HCT116 (cell line): ENCODE measurements at regions not wholly inside any gene's neighbourhood (a gene's known extent, or its start where the extent isn't known, plus 50 kb on each side); places are given as distances from the start of the nearest gene placed in this dataset.

ENCODE experiments used
- ATAC-seq: fragments of 200-7000 bp; cut with Tn5 transposase; 2 replicates; pipeline ENCODE4 v1.9.1; 2020; ENCODE audit warnings: mild to moderate bottlenecking, moderate library complexity
- BruUV-seq: library from RNA; stranded (reverse); fragments of 400-500 nt; replicated peaks from 2 replicates; lab custom pipeline; 2021; lab: Mats Ljungman, UMichigan
- CTCF ChIA-PET: fragments of 300-600 bp; sonication (Branson Sonifier 250); formaldehyde crosslinking; loops from one replicate; lab custom pipeline; 2021; ENCODE audit warnings: antibody characterized with exemption; lab: Charles Lee
- POLR2A ChIA-PET: fragments of 300-600, 350-600 bp; sonication (Branson Sonifier 250); formaldehyde crosslinking; loops from one replicate; lab custom pipeline; 2021; ENCODE audit warnings: antibody characterized with exemption; lab: Charles Lee
- RAD21 ChIA-PET, 2 experiments: fragments of 300-600 bp; sonication (Branson Sonifier 250); formaldehyde crosslinking; loops; one replicate each; lab custom pipeline; 2023; ENCODE audit warnings: low total read pairs in 2 of 2; ENCODE audit not compliant: uncharacterized antibody in 2 of 2, unreplicated experiment in 2 of 2, low non-redundant PET in 1 of 2; lab: Charles Lee
- DNase-seq: peaks from one replicate; pipeline ENCODE4 v3.0.0-alpha.2; 2010; ENCODE audit warnings: low read depth, low spot score
- H2AFZ ChIP-seq: fragments of 200-600 bp; shearing (Covaris generic), sonication (generic); 2 replicates; pipeline ENCODE4 v1.6.1; 2017; ENCODE audit warnings: low read depth, mixed run types, mixed read lengths, antibody characterized with exemption, low read length; ENCODE audit not compliant: poor library complexity, severe bottlenecking
- H3K27ac ChIP-seq: 2 replicates; pipeline ENCODE4 v1.5.1; 2012; ENCODE audit warnings: low read depth, low read length
- H3K27me3 ChIP-seq: fragments of 200-600 bp; sonication (generic); 2 replicates; pipeline ENCODE4 v1.6.1; 2016; ENCODE audit warnings: mixed run types, low read length, mixed read lengths; ENCODE audit not compliant: insufficient read depth
- H3K36me3 ChIP-seq, 2 experiments: fragments of 200-500 bp in 1 of 2; fragments of 200-600 bp in 1 of 2; sonication (Bioruptor generic) in 1 of 2; sonication (generic) in 1 of 2; 2 replicates each; pipeline versions ENCODE4 v1.5.1 to v1.6.1; 2014 to 2016; ENCODE audit warnings: low read length in 2 of 2, inconsistent platforms in 1 of 2, mixed read lengths in 1 of 2, mixed run types in 1 of 2; ENCODE audit not compliant: insufficient read depth in 2 of 2, control insufficient read depth in 1 of 2
- H3K4me1 ChIP-seq, 2 experiments: fragments of 200-600 bp in 1 of 2; sonication (generic) in 1 of 2; 2 replicates each; pipeline versions ENCODE4 v1.5.1 to v1.6.1; 2012 to 2017; ENCODE audit warnings: low read length in 2 of 2, inconsistent platforms in 1 of 2, mild to moderate bottlenecking in 1 of 2, mixed read lengths in 1 of 2, mixed run types in 1 of 2, moderate library complexity in 1 of 2; ENCODE audit not compliant: insufficient read depth in 2 of 2, control insufficient read depth in 1 of 2
- H3K4me2 ChIP-seq: fragments of 200-600 bp; sonication (generic); 2 replicates; pipeline ENCODE4 v1.6.1; 2017; ENCODE audit warnings: mixed run types, low read length, mixed read lengths
- H3K4me3 ChIP-seq, 2 experiments: fragments of 200-600 bp in 1 of 2; sonication (generic) in 1 of 2; replicated peaks in 1 of 2; 2 replicates each; pipeline ENCODE4 v1.5.1; 2011 to 2016; ENCODE audit warnings: low read length in 2 of 2, control low read depth in 1 of 2, low read depth in 1 of 2, mild to moderate bottlenecking in 1 of 2, mixed read lengths in 1 of 2, mixed run types in 1 of 2
- H3K79me2 ChIP-seq: fragments of 200-600 bp; sonication (generic); 2 replicates; pipeline ENCODE4 v1.6.1; 2017; ENCODE audit warnings: mild to moderate bottlenecking, mixed run types, low read length, moderate library complexity, mixed read lengths; ENCODE audit not compliant: insufficient read depth
- H3K9ac ChIP-seq: fragments of 200-600 bp; sonication (generic); 2 replicates; pipeline ENCODE4 v1.6.1; 2016; ENCODE audit warnings: low read length, mixed read lengths
- H3K9me2 ChIP-seq: fragments of 200-600 bp; sonication (generic), shearing (Covaris generic); 2 replicates; pipeline ENCODE4 v1.6.1; 2017; ENCODE audit warnings: mixed run types, mild to moderate bottlenecking, moderate library complexity; ENCODE audit not compliant: insufficient read depth
- H3K9me3 ChIP-seq, 2 experiments: fragments of 200-500 bp in 1 of 2; fragments of 200-600 bp in 1 of 2; sonication (Bioruptor generic) in 1 of 2; sonication (generic) in 1 of 2; 2 replicates each; pipeline ENCODE4 v1.6.1; 2014 to 2017; ENCODE audit warnings: low read length in 2 of 2, mixed read lengths in 2 of 2, inconsistent platforms in 1 of 2, low read depth in 1 of 2, mild to moderate bottlenecking in 1 of 2, mixed run types in 1 of 2, moderate library complexity in 1 of 2; ENCODE audit not compliant: control insufficient read depth in 1 of 2, insufficient read depth in 1 of 2
- H4K20me1 ChIP-seq: fragments of 200-600 bp; sonication (generic), shearing (Covaris generic); 2 replicates; pipeline ENCODE4 v1.6.1; 2017; ENCODE audit warnings: mixed run types, mild to moderate bottlenecking, moderate library complexity; ENCODE audit not compliant: insufficient read depth
- CEBPB ChIP-seq: IDR thresholded peaks from 2 replicates; pipeline ENCODE4 v1.6.1; 2012; ENCODE audit warnings: low read depth
- EZH2 ChIP-seq: fragments of 200-600 bp; sonication (generic); IDR thresholded peaks from 2 replicates; pipeline ENCODE4 v1.6.1; 2017; ENCODE audit warnings: antibody characterized with exemption, mixed run types
- EZH2phosphoT487 ChIP-seq: fragments of 200-600 bp; IDR thresholded peaks from 2 replicates; pipeline ENCODE4 v1.6.1; 2018; ENCODE audit warnings: antibody characterized with exemption, borderline replicate concordance
- FOSL1 ChIP-seq: IDR thresholded peaks from 2 replicates; pipeline ENCODE4 v1.6.1; 2012; ENCODE audit warnings: low read depth
- JUND ChIP-seq: IDR thresholded peaks from 2 replicates; pipeline ENCODE4 v1.6.1; 2012
- POLR2AphosphoS5 ChIP-seq: IDR thresholded peaks from 2 replicates; pipeline ENCODE4 v1.6.1; 2011; ENCODE audit warnings: mild to moderate bottlenecking, low read depth, low read length, moderate library complexity
- RAD21 ChIP-seq: IDR thresholded peaks from 2 replicates; pipeline ENCODE4 v1.6.1; 2012; ENCODE audit warnings: low read depth, mild to moderate bottlenecking
- REST ChIP-seq: IDR thresholded peaks from 2 replicates; pipeline ENCODE4 v1.6.1; 2012; ENCODE audit warnings: low read depth
- SP1 ChIP-seq: IDR thresholded peaks from 2 replicates; pipeline ENCODE4 v1.6.1; 2012; ENCODE audit warnings: low read depth
- SRF ChIP-seq: IDR thresholded peaks from 2 replicates; pipeline ENCODE4 v1.6.1; 2012; ENCODE audit warnings: low read depth
- TCF7L2 ChIP-seq: IDR thresholded peaks from 2 replicates; pipeline ENCODE4 v1.7.0; 2011; ENCODE audit warnings: borderline replicate concordance, inconsistent platforms; ENCODE audit not compliant: insufficient read depth, insufficient read length; ENCODE audit errors: extremely low read depth
- ZFX ChIP-seq: fragments of 450-650 bp; IDR thresholded peaks from 2 replicates; pipeline ENCODE4 v1.6.1; 2017
- ZNF274 ChIP-seq: fragments of 200-500 bp; sonication (Bioruptor generic); IDR thresholded peaks from 2 replicates; pipeline ENCODE4 v1.6.1; 2014; ENCODE audit warnings: mild to moderate bottlenecking, low read depth, low read length, inconsistent platforms
- intact Hi-C: fragments of 100-400 bp; cut with micrococcal nuclease; formaldehyde crosslinking; loops from 2 replicates; pipeline ENCODE4 v1.10.0; 2022

GRCh38 chr3:27034255-27034654 is 334.9 kb downstream of the NEK10 start:
- H3K9me2 ChIP-seq = no peaks in the 10 kb centered on the region
- DNase-seq (no peak), ATAC-seq (no peak)
- no peaks in the 10 kb centered on the region for H4K20me1 ChIP-seq
- no peaks in the 10 kb centered on the region for H3K79me2 ChIP-seq
- H3K4me2 ChIP-seq = no peak overlapping the region
- no peak overlapping the region for H2AFZ ChIP-seq
- no peak overlapping the region for H3K9ac ChIP-seq
- BruUV-seq = no TSS peak
- no peak for TF ChIP-seq FOSL1
- TF ChIP-seq CEBPB = no peak
- TF ChIP-seq SRF = no peak
- no peak for TF ChIP-seq EZH2phosphoT487
- no peak for TF ChIP-seq TCF7L2
- TF ChIP-seq RAD21 = no peak
- no peak for TF ChIP-seq EZH2
- no peak for TF ChIP-seq ZNF274
- no peak for TF ChIP-seq SP1
- TF ChIP-seq ZFX = no peak
- no peak for TF ChIP-seq POLR2AphosphoS5
- TF ChIP-seq JUND = no peak
- TF ChIP-seq REST = no peak
- no peaks in the 10 kb centered on the region for H3K36me3 ChIP-seq
- H3K4me1 ChIP-seq = no peaks in the 10 kb centered on the region
- POLR2A ChIA-PET = no interaction called here
- H3K4me3 ChIP-seq = no peak overlapping the region
- RAD21 ChIA-PET = no interaction called here
- CTCF ChIA-PET = no interaction called here
- intact Hi-C loops = no loop called here
- no peak overlapping the region for H3K27ac ChIP-seq
- H3K27me3 ChIP-seq = 0 out of 2 replicates have a peak, but pooled peaks cover 4% of the 10 kb centered on the region
- H3K9me3 ChIP-seq = no peaks in the 10 kb centered on the region
